B cell (primary cell): ENCODE measurements at regions not wholly inside any gene's neighbourhood (a gene's known extent, or its start where the extent isn't known, plus 50 kb on each side); places are given as distances from the start of the nearest gene placed in this dataset.

Experiments used
- ATAC-seq: fragments of 200-7000 bp; cut with Tn5 transposase; one replicate; pipeline ENCODE4 v1.10.0; 2021; ENCODE audit warnings: low read depth, mild to moderate bottlenecking, moderate number of reproducible peaks, moderate library complexity
- CTCF ChIA-PET: fragments of 350-600 bp; sonication (Branson Sonifier 250); formaldehyde crosslinking; loops from one replicate; lab custom pipeline; 2021; ENCODE audit warnings: antibody characterized with exemption, inconsistent platforms; lab: Charles Lee
- POLR2A ChIA-PET: fragments of 350-600 bp; sonication (Branson Sonifier 250); formaldehyde crosslinking; loops from one replicate; lab custom pipeline; 2021; ENCODE audit warnings: antibody characterized with exemption; lab: Charles Lee
- DNase-seq: peaks from one replicate; pipeline ENCODE4 v3.0.0; 2013
- H2AFZ ChIP-seq: 2 replicates; pipeline ENCODE4 v1.6.1; 2012; ENCODE audit warnings: mild to moderate bottlenecking, low read depth, low read length; ENCODE audit not compliant: insufficient read depth, poor library complexity, severe bottlenecking
- H3K27ac ChIP-seq, 2 donors: 1 replicate in 1 of 2; 2 replicates in 1 of 2; pipeline ENCODE4 v1.5.1; 2012 to 2013; ENCODE audit warnings: low read length in 2 of 2, mild to moderate bottlenecking in 2 of 2, moderate library complexity in 1 of 2
- H3K27me3 ChIP-seq, 4 experiments: fragments of 200-600 bp in 1 of 4; sonication (generic) in 1 of 4; replicated peaks in 1 of 4; 1 replicate in 2 of 4; 2 replicates in 2 of 4; pipeline versions ENCODE4 v1.6.1 to v1.7.0; 2013 to 2016; ENCODE audit warnings: low read length in 3 of 4, mild to moderate bottlenecking in 2 of 4, mixed read lengths in 1 of 4, moderate library complexity in 1 of 4; ENCODE audit not compliant: insufficient read depth in 4 of 4, control insufficient read depth in 3 of 4; ENCODE audit errors: control extremely low read depth in 1 of 4
- H3K36me3 ChIP-seq, 2 experiments: replicated peaks in 1 of 2; 1 replicate in 1 of 2; 2 replicates in 1 of 2; pipeline versions ENCODE4 v1.6.1 to v1.7.1; 2013; ENCODE audit warnings: low read length in 1 of 2; ENCODE audit not compliant: insufficient read depth in 2 of 2, control insufficient read depth in 1 of 2; ENCODE audit errors: control extremely low read depth in 1 of 2, extremely low read depth in 1 of 2
- H3K4me1 ChIP-seq, 2 donors: fragments of 200-600 bp in 1 of 2; sonication (generic) in 1 of 2; 1 replicate in 1 of 2; 2 replicates in 1 of 2; pipeline versions ENCODE4 v1.5.1 to v1.6.1; 2013 to 2017; ENCODE audit warnings: low read length in 2 of 2; ENCODE audit not compliant: control insufficient read depth in 2 of 2, insufficient read depth in 2 of 2
- H3K4me2 ChIP-seq: replicated peaks from 2 replicates; pipeline ENCODE3; 2012; ENCODE audit warnings: mild to moderate bottlenecking, low read depth, low read length; ENCODE audit not compliant: poor library complexity, severe bottlenecking
- H3K4me3 ChIP-seq, 5 experiments: fragments of 200-600 bp in 1 of 5; sonication (generic) in 1 of 5; 1 replicate in 3 of 5; 2 replicates in 2 of 5; pipeline versions ENCODE4 v1.5.1 to v1.7.0; 2011 to 2016; ENCODE audit warnings: low read length in 4 of 5, mild to moderate bottlenecking in 4 of 5, low read depth in 2 of 5, control low read depth in 1 of 5, moderate library complexity in 1 of 5; ENCODE audit not compliant: insufficient read depth in 1 of 5; ENCODE audit errors: control extremely low read depth in 1 of 5, extremely low read depth in 1 of 5
- H3K79me2 ChIP-seq: fragments of 200-600 bp; sonication (generic); one replicate; pipeline ENCODE4 v1.6.0; 2016; ENCODE audit warnings: low read length; ENCODE audit not compliant: control insufficient read depth, insufficient read depth
- H3K9ac ChIP-seq: fragments of 200-600 bp; sonication (generic); 2 replicates; pipeline ENCODE4 v1.6.1; 2017; ENCODE audit warnings: mild to moderate bottlenecking, low read length, moderate library complexity
- H3K9me3 ChIP-seq, 3 donors: one replicate each; pipeline versions ENCODE4 v1.6.1 to v1.7.1; 2013; ENCODE audit warnings: low read length in 2 of 3; ENCODE audit not compliant: control insufficient read depth in 2 of 3, insufficient read depth in 1 of 3; ENCODE audit errors: control extremely low read depth in 1 of 3
- H4K20me1 ChIP-seq: 2 replicates; pipeline ENCODE4 v1.6.0; 2012; ENCODE audit warnings: mild to moderate bottlenecking, low read length; ENCODE audit not compliant: insufficient read depth, control insufficient read depth, poor library complexity, severe bottlenecking
- H3K27ac Mint-ChIP-seq: one replicate; pipeline ENCODE4 v1.8.0; 2021; ENCODE audit warnings: mixed read lengths
- H3K27me3 Mint-ChIP-seq: one replicate; pipeline ENCODE4 v1.8.0; 2021; ENCODE audit warnings: mixed read lengths
- H3K4me1 Mint-ChIP-seq: one replicate; pipeline ENCODE4 v1.8.0; 2021; ENCODE audit warnings: mixed read lengths
- H3K4me3 Mint-ChIP-seq: one replicate; pipeline ENCODE4 v1.8.0; 2021; ENCODE audit warnings: mixed read lengths
- H3K9me3 Mint-ChIP-seq: one replicate; pipeline ENCODE4 v1.8.0; 2022; ENCODE audit warnings: mixed read lengths; ENCODE audit not compliant: insufficient read depth
- EZH2 ChIP-seq: IDR thresholded peaks from 2 replicates; pipeline ENCODE4 v1.6.1; 2012; ENCODE audit warnings: borderline replicate concordance, low read depth, mild to moderate bottlenecking, moderate library complexity, low read length; ENCODE audit not compliant: insufficient read depth, poor library complexity, severe bottlenecking
- WGBS: methylation state at CpG from one replicate; pipeline ENCODE4 v1.1.5; 2013; ENCODE audit warnings: missing lambda C conversion rate; ENCODE audit not compliant: insufficient coverage; 5-methylcytosine and 5-hydroxymethylcytosine counted together
- intact Hi-C: fragments of 100-400 bp; cut with micrococcal nuclease; formaldehyde crosslinking; loops from one replicate; pipeline ENCODE4 v1.10.0; 2022
- TF ChIP-seq, protein P1 (sequence below): fragments of 200-600 bp; IDR thresholded peaks from one replicate; pipeline ENCODE4 v1.8.0; 2022; ENCODE audit warnings: antibody characterized with exemption, mild to moderate bottlenecking

DNA sequence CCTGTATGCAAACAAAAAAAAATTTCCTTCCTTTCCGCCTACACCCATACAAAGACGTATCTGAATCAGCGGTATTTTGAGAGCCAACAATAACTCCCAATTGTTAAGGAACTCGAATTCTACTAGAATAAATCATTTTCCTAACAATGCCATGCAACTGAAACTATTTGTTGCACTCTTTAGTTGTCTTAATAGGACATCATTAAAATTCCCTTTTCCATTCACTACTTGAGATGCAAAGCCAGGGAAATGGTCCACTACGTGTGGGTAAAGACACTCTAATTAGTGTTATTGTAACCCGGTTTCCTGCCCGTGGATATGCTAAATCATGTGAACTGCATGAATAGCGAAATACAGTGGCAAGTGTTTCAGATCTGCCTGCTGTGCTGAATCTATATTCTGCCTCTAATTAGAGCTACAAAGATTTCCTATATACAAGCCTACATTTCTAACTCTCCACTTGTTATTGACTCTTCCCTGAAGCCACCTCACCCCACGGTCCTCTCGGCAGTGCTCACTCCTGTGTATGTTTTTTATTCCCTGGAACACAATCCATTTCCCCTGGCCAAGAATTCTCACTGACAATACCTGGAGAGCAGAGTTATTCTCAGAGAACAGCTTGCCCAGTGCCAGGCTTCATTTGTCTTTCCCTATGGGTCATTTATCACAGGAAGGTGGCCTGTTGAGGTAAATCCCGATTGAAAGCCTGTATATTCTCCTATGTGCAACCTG is 168.3 kb downstream of the PAWR start:
- Mint-ChIP-seq H3K4me1 (no peaks in the 10 kb centered on the region), H3K27me3 (no peaks in the 10 kb centered on the region), H3K9me3 (no peaks in the 10 kb centered on the region), H3K4me3 (no peak overlapping the region), H3K27ac (no peak overlapping the region)
- no peak overlapping the region for H3K9ac ChIP-seq
- H3K9me3 ChIP-seq = no peaks in the 10 kb centered on the region
- no peak for TF ChIP-seq EZH2
- POLR2A ChIA-PET = no interaction called here
- H3K4me1 ChIP-seq = no peaks in the 10 kb centered on the region
- no peak overlapping the region for H3K4me3 ChIP-seq
- H2AFZ ChIP-seq = no peak overlapping the region
- WGBS = 90% methylated on average over 7 of the region's 11 CpGs
- H3K4me2 ChIP-seq = no peak overlapping the region
- no peaks in the 10 kb centered on the region for H4K20me1 ChIP-seq
- DNase-seq = no peak
- no peaks in the 10 kb centered on the region for H3K27me3 ChIP-seq
- H3K27ac ChIP-seq = no peak overlapping the region
- no peak for ATAC-seq
- intact Hi-C loops = no loop called here
- CTCF ChIA-PET = no interaction called here
- H3K79me2 ChIP-seq = no peaks in the 10 kb centered on the region
- H3K36me3 ChIP-seq = no peaks in the 10 kb centered on the region

DNA sequence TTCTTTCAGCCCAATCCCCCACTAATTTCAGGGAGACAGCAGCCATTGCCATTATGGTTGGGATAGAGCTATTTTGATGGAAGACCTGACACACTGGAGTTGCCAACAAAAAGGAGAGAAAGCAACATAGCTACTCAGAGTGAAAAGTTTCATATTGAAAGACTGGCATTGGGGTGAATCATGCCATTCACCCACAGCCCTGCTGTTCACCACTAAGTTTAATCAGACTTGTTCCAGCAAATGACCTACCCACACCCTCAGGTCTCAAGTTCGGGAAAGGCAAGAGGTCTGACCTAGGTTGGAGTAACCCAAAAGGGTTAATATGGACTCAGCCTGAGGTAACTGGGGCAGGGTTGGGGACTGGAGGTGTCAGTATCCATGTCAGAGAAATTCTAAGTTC is 169.2 kb downstream of the PAWR start:
- no peak overlapping the region for H3K4me3 Mint-ChIP-seq
- no peaks in the 10 kb centered on the region for H3K9me3 Mint-ChIP-seq
- Histone ChIP-seq H3K4me3 (no peak overlapping the region), H3K79me2 (no peaks in the 10 kb centered on the region), H2AFZ (no peak overlapping the region), H3K4me1 (no peaks in the 10 kb centered on the region), H3K27ac (no peak overlapping the region), H3K36me3 (no peaks in the 10 kb centered on the region), H3K9ac (no peak overlapping the region), H4K20me1 (no peaks in the 10 kb centered on the region), H3K27me3 (no peaks in the 10 kb centered on the region), H3K4me2 (no peak overlapping the region), H3K9me3 (no peaks in the 10 kb centered on the region)
- intact Hi-C loops = no loop called here
- no peak for ATAC-seq
- no peaks in the 10 kb centered on the region for H3K4me1 Mint-ChIP-seq
- no peaks in the 10 kb centered on the region for H3K27me3 Mint-ChIP-seq
- ChIA-PET POLR2A (no interaction called here), CTCF (no interaction called here)
- no peak overlapping the region for H3K27ac Mint-ChIP-seq
- 80% methylated on average over 1 of the region's 1 CpG for WGBS
- DNase-seq = no peak
- TF ChIP-seq, protein P1, sequence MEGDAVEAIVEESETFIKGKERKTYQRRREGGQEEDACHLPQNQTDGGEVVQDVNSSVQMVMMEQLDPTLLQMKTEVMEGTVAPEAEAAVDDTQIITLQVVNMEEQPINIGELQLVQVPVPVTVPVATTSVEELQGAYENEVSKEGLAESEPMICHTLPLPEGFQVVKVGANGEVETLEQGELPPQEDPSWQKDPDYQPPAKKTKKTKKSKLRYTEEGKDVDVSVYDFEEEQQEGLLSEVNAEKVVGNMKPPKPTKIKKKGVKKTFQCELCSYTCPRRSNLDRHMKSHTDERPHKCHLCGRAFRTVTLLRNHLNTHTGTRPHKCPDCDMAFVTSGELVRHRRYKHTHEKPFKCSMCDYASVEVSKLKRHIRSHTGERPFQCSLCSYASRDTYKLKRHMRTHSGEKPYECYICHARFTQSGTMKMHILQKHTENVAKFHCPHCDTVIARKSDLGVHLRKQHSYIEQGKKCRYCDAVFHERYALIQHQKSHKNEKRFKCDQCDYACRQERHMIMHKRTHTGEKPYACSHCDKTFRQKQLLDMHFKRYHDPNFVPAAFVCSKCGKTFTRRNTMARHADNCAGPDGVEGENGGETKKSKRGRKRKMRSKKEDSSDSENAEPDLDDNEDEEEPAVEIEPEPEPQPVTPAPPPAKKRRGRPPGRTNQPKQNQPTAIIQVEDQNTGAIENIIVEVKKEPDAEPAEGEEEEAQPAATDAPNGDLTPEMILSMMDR = no peak
- no peak for TF ChIP-seq EZH2
